Activated CD8-positive, alpha-beta T cell treated with anti-CD3 and anti-CD28 coated beads for 36 hours (primary cell): ENCODE measurements at regions not wholly inside any gene's neighbourhood (a gene's known extent, or its start where the extent isn't known, plus 50 kb on each side); places are given as distances from the start of the nearest gene placed in this dataset.

ENCODE experiments used
- ATAC-seq: fragments of 200-7000 bp; cut with Tn5 transposase; one replicate; pipeline ENCODE4 v1.10.0; 2021; ENCODE audit warnings: mild to moderate bottlenecking, moderate library complexity
- CTCF ChIA-PET: fragments of 350-600 bp; sonication (Branson Sonifier 250); formaldehyde crosslinking; loops from one replicate; lab custom pipeline; 2021; ENCODE audit warnings: antibody characterized with exemption; lab: Charles Lee
- POLR2A ChIA-PET: fragments of 350-600 bp; sonication (Branson Sonifier 250); formaldehyde crosslinking; loops from one replicate; lab custom pipeline; 2021; ENCODE audit warnings: antibody characterized with exemption; lab: Charles Lee
- DNase-seq: peaks from one replicate; pipeline ENCODE4 v3.0.0-alpha.2; 2020
- H3K27ac Mint-ChIP-seq: one replicate; pipeline ENCODE4 v1.8.0; 2021; ENCODE audit warnings: mild to moderate bottlenecking, mixed read lengths
- H3K27me3 Mint-ChIP-seq: one replicate; pipeline ENCODE4 v1.8.0; 2021; ENCODE audit warnings: mixed read lengths
- H3K36me3 Mint-ChIP-seq: one replicate; pipeline ENCODE4 v1.8.0; 2021; ENCODE audit warnings: low read depth, mixed read lengths
- H3K4me1 Mint-ChIP-seq: one replicate; pipeline ENCODE4 v1.8.0; 2021; ENCODE audit warnings: low read depth, mixed read lengths
- H3K4me3 Mint-ChIP-seq: one replicate; pipeline ENCODE4 v1.8.0; 2021; ENCODE audit warnings: mild to moderate bottlenecking, moderate library complexity, mixed read lengths
- H3K9me3 Mint-ChIP-seq: one replicate; pipeline ENCODE4 v1.8.0; 2021; ENCODE audit warnings: mixed read lengths
- CTCF ChIP-seq: fragments of 200-600 bp; IDR thresholded peaks from one replicate; pipeline ENCODE4 v1.8.0; 2022; ENCODE audit warnings: antibody characterized with exemption, mild to moderate bottlenecking
- intact Hi-C: fragments of 100-400 bp; cut with micrococcal nuclease; formaldehyde crosslinking; loops from one replicate; pipeline ENCODE4 v1.10.0; 2022

GRCh38 chr4:111011458-111011857 is 388.6 kb upstream of the PITX2 start:
- Mint-ChIP-seq H3K4me1 (no peaks in the 10 kb centered on the region), H3K36me3 (no peaks in the 10 kb centered on the region), H3K9me3 (peaks cover 2% of the 10 kb centered on the region), H3K27me3 (no peaks in the 10 kb centered on the region), H3K4me3 (no peak overlapping the region), H3K27ac (no peak overlapping the region)
- POLR2A ChIA-PET: no interaction called here
- intact Hi-C loops: no loop called here
- TF ChIP-seq CTCF: no peak
- CTCF ChIA-PET: no interaction called here
- no peak for DNase-seq
- ATAC-seq: no peak

- ChIA-PET CTCF (no interaction called here), POLR2A (no interaction called here)
- ATAC-seq: no peak
- H3K4me3 Mint-ChIP-seq: no peak overlapping the region
- DNase-seq: no peak
- intact Hi-C loops: no loop called here
- no peaks in the 10 kb centered on the region for H3K27me3 Mint-ChIP-seq
- TF ChIP-seq CTCF: no peak
- no peaks in the 10 kb centered on the region for H3K4me1 Mint-ChIP-seq
- H3K36me3 Mint-ChIP-seq: no peaks in the 10 kb centered on the region
- no peak overlapping the region for H3K27ac Mint-ChIP-seq
- peaks cover 2% of the 10 kb centered on the region for H3K9me3 Mint-ChIP-seq
Measured at GRCh38 chr4:111013846-111014245, 391.0 kb upstream of the PITX2 start.

- Mint-ChIP-seq H3K36me3 (no peaks in the 10 kb centered on the region), H3K9me3 (peaks cover 2% of the 10 kb centered on the region), H3K4me1 (no peaks in the 10 kb centered on the region), H3K27me3 (no peaks in the 10 kb centered on the region), H3K4me3 (no peak overlapping the region), H3K27ac (no peak overlapping the region)
- ATAC-seq: no peak
- intact Hi-C loops: no loop called here
- no peak for TF ChIP-seq CTCF
- CTCF ChIA-PET: no interaction called here
- no peak for DNase-seq
- POLR2A ChIA-PET: no interaction called here
Measured at GRCh38 chr4:111014537-111014936, 391.7 kb upstream of the PITX2 start.

GRCh38 chr4:111016416-111016815 is 393.5 kb upstream of the PITX2 start:
- ChIA-PET POLR2A (no interaction called here), CTCF (no interaction called here)
- Mint-ChIP-seq H3K4me3 (no peak overlapping the region), H3K27ac (no peak overlapping the region), H3K36me3 (no peaks in the 10 kb centered on the region), H3K9me3 (peaks cover 1% of the 10 kb centered on the region), H3K27me3 (no peaks in the 10 kb centered on the region), H3K4me1 (no peaks in the 10 kb centered on the region)
- no peak for DNase-seq
- intact Hi-C loops: no loop called here
- no peak for ATAC-seq
- no peak for TF ChIP-seq CTCF

- Mint-ChIP-seq H3K36me3 (no peaks in the 10 kb centered on the region), H3K27me3 (no peaks in the 10 kb centered on the region), H3K9me3 (no peaks in the 10 kb centered on the region), H3K4me1 (no peaks in the 10 kb centered on the region), H3K27ac (no peak overlapping the region), H3K4me3 (no peak overlapping the region)
- no peak for TF ChIP-seq CTCF
- CTCF ChIA-PET: no interaction called here
- POLR2A ChIA-PET: no interaction called here
- intact Hi-C loops: no loop called here
- DNase-seq (no peak), ATAC-seq (no peak)
Measured at GRCh38 chr4:111018216-111018615, 395.3 kb upstream of the PITX2 start.
